OCI-LY7 (cell line): ENCODE measurements at regions not wholly inside any gene's neighbourhood (a gene's known extent, or its start where the extent isn't known, plus 50 kb on each side); places are given as distances from the start of the nearest gene placed in this dataset.

Source experiments
- CTCF ChIP-seq: fragments of 200-600 bp; sonication (generic); conservative IDR thresholded peaks from 2 replicates; pipeline ENCODE4 v1.5.1; 2014; ENCODE audit warnings: mild to moderate bottlenecking, antibody characterized with exemption, low read length, moderate library complexity, mixed read lengths
- EZH2phosphoT487 ChIP-seq: fragments of 200-600 bp; sonication (generic); IDR thresholded peaks from 2 replicates; pipeline ENCODE4 v1.6.1; 2018; ENCODE audit warnings: low read depth, borderline replicate concordance, mild to moderate bottlenecking, mixed run types, antibody characterized with exemption, low read length, moderate library complexity, mixed read lengths

DNA sequence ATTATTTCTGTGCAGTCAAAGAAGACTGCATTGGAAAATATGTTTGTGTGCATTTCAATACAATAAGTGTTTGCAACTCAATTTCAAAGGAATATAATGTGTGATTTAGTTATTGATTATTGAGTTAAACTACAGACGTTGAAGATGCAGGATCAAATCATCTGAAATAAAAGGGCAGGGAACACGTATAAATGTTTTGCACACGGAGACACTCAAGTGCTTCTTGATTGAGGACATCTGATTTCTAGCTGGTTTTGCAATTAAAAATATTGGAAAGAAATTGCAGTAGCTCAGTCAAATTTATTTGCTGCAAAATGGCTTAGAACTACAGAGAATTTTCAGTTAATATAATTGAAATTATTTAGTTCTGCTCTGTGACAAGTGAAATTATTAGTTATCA is 412.7 kb downstream of the UTRN start:
- TF ChIP-seq CTCF (no peak), EZH2phosphoT487 (no peak)
